Stromal cell of bone marrow (primary cell): ENCODE measurements at regions not wholly inside any gene's neighbourhood (a gene's known extent, or its start where the extent isn't known, plus 50 kb on each side); places are given as distances from the start of the nearest gene placed in this dataset.

Experiments used
- DNase-seq: peaks from one replicate; pipeline ENCODE4 v3.0.0-alpha.2; 2012; ENCODE audit warnings: low read depth

GRCh38 chr6:24987446-24988115 lies 51.8 kb upstream of the RIPOR2 start:
- no peak for DNase-seq

DNA sequence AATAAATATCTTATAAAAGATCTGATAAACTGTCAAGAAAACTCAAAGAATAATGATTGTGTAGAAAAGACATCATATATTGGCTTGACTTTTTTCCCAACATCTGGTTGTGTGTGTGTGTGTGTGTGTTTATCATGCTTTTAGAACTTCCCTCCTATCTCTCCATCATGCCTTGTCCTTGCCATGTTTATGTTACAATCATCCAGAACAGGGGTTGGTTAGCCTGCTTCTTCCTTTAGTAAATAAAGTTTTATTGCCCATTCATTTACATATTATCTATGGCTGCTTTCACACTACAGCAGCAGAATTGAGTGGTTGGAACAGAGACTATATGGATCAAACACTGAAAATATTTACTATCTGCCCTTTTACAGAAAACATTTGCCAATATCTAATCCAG lies 52.8 kb upstream of the RIPOR2 start:
- DNase-seq, result no peak

DNA sequence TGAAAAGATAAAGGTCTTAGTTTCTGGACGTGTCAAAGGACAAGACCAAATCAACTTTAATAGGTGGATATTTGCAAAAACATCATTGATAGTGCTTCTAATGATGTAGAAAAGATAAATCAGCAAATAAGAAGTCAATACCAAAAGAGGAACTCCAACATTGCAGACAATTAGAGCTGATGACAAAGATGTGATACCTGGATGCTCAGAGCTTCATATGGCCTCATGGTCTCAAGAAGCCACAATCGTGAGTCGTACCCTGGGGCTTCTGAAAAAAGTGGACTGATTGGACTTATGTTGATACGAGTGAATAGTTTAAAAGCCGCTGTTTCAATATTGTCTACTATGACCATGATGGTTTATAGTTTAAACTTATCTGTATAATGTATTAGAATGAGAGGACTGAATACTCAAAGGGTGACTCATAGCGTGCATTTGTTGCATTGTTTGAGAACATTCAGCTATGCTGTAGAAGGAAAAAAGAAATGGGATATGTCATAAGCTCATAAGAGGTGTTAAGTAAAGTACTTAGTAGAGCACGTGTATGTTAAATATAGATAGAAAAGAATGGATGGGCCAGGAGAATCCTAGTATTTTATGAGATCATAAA lies 54.6 kb upstream of the RIPOR2 start:
- no peak for DNase-seq

DNA sequence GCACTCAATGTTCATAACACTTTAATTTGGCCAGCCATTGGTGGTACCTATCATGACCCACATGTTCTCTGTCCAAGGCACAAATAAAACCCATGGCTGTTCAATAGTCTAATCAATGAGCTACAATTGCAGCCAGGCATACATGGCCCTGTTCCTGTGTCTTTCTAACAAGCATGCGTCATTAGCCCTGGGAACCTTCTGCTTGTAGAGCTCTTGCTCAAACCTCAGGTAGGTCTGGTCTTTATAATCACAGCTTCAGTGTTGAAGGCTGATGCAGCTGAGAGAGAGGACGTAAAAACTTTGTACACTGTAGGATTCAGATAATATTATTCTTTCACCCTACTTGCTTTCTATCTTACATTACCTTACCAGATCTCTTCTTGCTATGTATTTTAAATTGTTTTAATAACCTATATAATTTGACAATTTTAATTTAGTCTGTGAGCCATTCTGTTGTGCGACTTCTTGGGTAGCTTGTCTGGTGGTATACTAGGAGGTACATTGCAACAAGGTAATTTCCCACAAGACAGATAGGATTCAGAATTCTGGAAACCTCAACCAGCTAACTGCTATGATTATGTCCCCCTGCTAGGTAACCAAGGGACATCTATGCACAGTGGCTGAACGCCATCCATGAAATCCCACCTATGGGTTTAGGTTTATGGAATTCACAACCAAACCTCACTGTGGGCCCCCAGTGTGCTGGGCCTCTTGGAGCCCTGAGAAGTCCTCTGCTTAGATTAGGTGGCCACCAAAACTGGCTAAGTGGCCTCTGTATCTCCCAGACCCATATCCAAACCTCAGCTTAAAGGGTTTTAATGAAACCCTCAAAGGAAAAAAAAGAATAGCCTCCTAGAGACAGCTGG lies 55.4 kb upstream of the RIPOR2 start:
- no peak for DNase-seq

GRCh38 chr6:24991810-24992467 lies 56.2 kb upstream of the RIPOR2 start:
- DNase-seq, result peak; percentile 29

GRCh38 chr6:24994812-24995211 lies 59.1 kb upstream of the RIPOR2 start:
- DNase-seq, result no peak

GRCh38 chr6:24995270-24995669 lies 59.5 kb upstream of the RIPOR2 start:
- DNase-seq, result no peak

GRCh38 chr6:24996269-24996836 lies 60.6 kb upstream of the RIPOR2 start:
- DNase-seq, result no peak

- DNase-seq, result no peak
Measured at GRCh38 chr6:24997231-24997630, 61.5 kb upstream of the RIPOR2 start.

GRCh38 chr6:24997905-24998304 lies 62.1 kb upstream of the RIPOR2 start:
- no peak for DNase-seq

- DNase-seq, result no peak
Measured at GRCh38 chr6:25002326-25003091, 66.7 kb upstream of the RIPOR2 start.

GRCh38 chr6:25004357-25004756 lies 68.6 kb upstream of the RIPOR2 start:
- DNase-seq, result no peak

DNA sequence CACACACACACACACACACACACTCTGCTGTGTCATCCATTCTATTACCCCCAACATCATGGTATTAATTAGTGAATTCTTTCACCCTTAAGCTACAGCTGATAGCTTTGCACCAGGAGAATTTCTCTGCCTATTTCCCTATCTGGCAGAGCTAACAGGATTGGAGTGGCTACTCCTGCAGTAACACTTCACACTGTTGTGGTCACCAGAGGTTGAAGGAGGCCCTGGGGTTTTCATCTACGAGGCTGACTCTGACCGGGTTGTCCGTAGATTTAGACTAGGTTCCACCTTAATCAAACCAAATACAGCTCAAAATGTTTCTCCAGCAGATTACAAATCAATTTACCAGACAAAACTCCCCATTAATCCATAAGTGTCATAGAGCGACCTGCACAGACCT lies 69.2 kb upstream of the RIPOR2 start:
- no peak for DNase-seq

DNA sequence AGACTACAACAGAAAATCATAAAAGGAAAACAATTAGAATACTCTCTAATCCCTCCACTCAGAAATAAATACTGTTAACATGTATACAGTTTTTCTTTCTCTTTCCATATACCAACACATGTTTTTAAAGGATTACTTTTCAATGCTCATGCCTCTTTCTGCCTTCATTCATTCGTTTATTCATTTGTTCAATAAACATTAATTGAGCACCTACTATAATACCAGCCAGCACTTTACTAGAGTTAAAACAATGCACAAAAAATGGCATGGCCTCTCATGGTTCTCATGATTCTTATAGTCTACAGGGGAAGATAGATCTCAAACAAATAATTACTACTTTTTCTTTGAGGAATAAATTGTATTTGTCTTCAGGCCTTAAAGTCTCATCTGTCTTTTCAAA lies 70.3 kb upstream of the RIPOR2 start:
- no peak for DNase-seq

DNA sequence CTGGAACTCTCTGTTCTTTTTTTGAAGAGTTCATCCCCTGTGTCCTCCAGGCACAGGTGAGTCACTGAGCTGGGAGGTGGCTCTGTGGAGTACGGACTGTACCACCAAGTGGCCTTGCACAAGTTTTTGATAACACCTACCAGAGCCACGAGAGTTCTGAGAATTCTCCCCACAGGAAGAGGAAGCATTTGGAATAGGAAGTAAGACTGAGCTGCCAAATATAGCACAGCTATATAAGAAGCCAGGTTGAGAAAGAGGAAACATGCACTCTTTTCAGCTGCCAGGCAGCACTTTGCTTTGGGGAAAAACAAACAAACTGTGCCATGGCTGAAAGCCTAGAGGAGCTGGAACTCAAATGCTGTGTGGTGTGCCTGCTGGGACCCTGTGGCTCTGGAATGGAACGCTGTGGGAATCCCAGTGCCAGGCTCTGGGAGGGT lies 70.8 kb upstream of the RIPOR2 start:
- peak; percentile 39 for DNase-seq

- no peak for DNase-seq
Measured at GRCh38 chr6:25007269-25007699, 71.5 kb upstream of the RIPOR2 start.

DNA sequence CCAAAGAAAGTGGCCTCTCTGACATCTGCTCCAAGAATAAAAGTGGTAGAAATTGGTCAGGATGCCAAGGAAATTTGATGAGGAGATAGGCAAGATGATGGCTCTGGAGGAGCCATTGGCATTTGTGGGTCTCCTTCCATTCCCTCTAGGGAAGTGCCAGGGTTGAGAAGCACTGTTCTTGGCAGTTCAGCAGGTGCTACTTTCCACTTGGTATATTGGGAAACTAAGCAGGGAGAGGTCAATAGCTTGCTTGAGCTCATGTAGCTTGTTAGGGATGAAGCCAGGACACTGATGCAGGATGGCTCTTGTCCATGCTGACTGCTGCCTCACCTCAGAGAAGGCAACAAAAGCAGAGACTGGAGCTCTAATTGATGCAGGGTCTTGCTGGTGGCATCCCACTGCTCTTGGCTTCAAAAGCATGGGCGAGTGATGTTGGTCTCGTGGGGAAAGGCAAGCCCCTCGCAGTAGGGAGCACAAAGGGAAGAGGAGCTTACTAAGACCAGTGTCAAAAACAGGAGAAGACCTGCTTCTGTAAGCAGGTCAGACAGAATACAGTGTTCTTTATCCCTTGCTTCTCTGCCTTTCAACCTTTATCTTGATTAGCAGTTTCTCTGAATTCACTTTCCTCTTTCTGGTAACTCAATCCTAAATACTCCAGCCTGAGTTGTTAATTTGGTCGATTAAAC lies 73.1 kb upstream of the RIPOR2 start:
- no peak for DNase-seq

- DNase-seq, result no peak
Measured at GRCh38 chr6:25009393-25009710, 73.6 kb upstream of the RIPOR2 start.

DNA sequence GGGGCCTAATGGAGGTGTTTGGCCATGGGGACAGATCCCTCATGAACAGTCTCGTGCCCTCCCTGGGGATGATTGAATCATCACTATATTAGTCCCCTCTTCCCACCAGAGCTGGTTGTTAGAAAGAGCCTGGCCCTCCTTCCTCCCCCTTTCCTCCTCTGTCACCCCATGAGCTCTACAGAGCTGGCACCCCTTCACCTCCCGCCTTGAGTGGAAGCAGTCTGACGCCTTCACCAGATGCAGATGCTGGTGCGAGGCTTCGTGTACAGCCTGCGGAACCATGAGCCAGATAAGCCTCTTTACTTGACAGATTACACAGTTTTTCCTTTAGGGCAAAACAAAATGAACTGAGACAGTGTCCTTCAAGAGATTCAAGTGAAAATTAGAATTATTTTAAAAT lies 74.4 kb upstream of the RIPOR2 start:
- no peak for DNase-seq

GRCh38 chr6:25010902-25011625 lies 75.3 kb upstream of the RIPOR2 start:
- DNase-seq, result peak; percentile 42
